Suprapubic skin (tissue), 4 donors: ENCODE measurements at regions not wholly inside any gene's neighbourhood (a gene's known extent, or its start where the extent isn't known, plus 50 kb on each side); places are given as distances from the start of the nearest gene placed in this dataset.
A peak's percentile ranks its signal among the peaks of the same experiment; 100 is the strongest.

ENCODE experiments used
- DNase-seq, 2 donors: peaks; one replicate each; pipeline ENCODE4 v3.0.0-alpha.2; 2019; ENCODE audit warnings: low spot score in 2 of 2
- H3K27ac ChIP-seq: fragments of 200-600 bp; sonication (generic); one replicate; pipeline ENCODE4 v1.5.1; 2019
- H3K27me3 ChIP-seq: fragments of 200-600 bp; sonication (generic); one replicate; pipeline ENCODE4 v1.5.1; 2019
- H3K36me3 ChIP-seq: fragments of 200-600 bp; sonication (generic); one replicate; pipeline ENCODE4 v1.5.1; 2019
- H3K4me1 ChIP-seq: fragments of 200-600 bp; sonication (generic); one replicate; pipeline ENCODE4 v1.5.1; 2019
- H3K4me3 ChIP-seq: fragments of 200-600 bp; sonication (generic); one replicate; pipeline ENCODE4 v1.5.1; 2019; ENCODE audit warnings: mild to moderate bottlenecking
- H3K9me3 ChIP-seq: fragments of 200-600 bp; sonication (generic); one replicate; pipeline ENCODE4 v1.5.1; 2019
- CTCF ChIP-seq, 2 donors: fragments of 200-600 bp in 1 of 2; fragments of 450-650 bp in 1 of 2; sonication (generic) in 1 of 2; IDR thresholded peaks; one replicate each; pipeline ENCODE4 v1.5.1; 2016 to 2019; ENCODE audit warnings: antibody characterized with exemption in 2 of 2, mild to moderate bottlenecking in 1 of 2, moderate library complexity in 1 of 2
- EP300 ChIP-seq: sonication (generic); formaldehyde crosslinking; IDR thresholded peaks from one replicate; pipeline ENCODE4 v1.6.1; 2017; ENCODE audit warnings: antibody characterized with exemption
- POLR2A ChIP-seq, 2 donors: fragments of 450-650 bp; IDR thresholded peaks; one replicate each; pipeline ENCODE4 v1.6.1; 2017; ENCODE audit warnings: antibody characterized with exemption in 2 of 2, mild to moderate bottlenecking in 2 of 2, moderate library complexity in 2 of 2
- POLR2AphosphoS5 ChIP-seq, 3 donors: sonication (generic); formaldehyde crosslinking; IDR thresholded peaks; one replicate each; pipeline ENCODE4 v1.6.1; 2017; ENCODE audit warnings: antibody characterized with exemption in 3 of 3
- WGBS: methylation state at CpG from one replicate; pipeline ENCODE4 v1.1.5; 2018; 5-methylcytosine and 5-hydroxymethylcytosine counted together

- Histone ChIP-seq H3K9me3 (no peaks in the 10 kb centered on the region), H3K27me3 (peaks cover 100% of the 10 kb centered on the region), H3K36me3 (no peaks in the 10 kb centered on the region), H3K4me1 (peaks cover 38% of the 10 kb centered on the region), H3K4me3 (no peak overlapping the region), H3K27ac (no peak overlapping the region)
- no peak for DNase-seq
- TF ChIP-seq POLR2AphosphoS5 (IDR thresholded peaks at IDR 0.05) = no peak
- TF ChIP-seq POLR2A (IDR thresholded peaks at IDR 0.05) = no peak
- no peak for TF ChIP-seq CTCF (IDR thresholded peaks at IDR 0.05)
- TF ChIP-seq EP300 = no peak
- 25% methylated on average over 9 of the region's 9 CpGs for WGBS
These were observed 83.2 kb downstream of the NR2F2 start for GRCh38 chr15:96413657-96414056.

- Histone ChIP-seq H3K27me3 (peaks cover 100% of the 10 kb centered on the region), H3K27ac (no peak overlapping the region), H3K36me3 (no peaks in the 10 kb centered on the region), H3K4me1 (peaks cover 26% of the 10 kb centered on the region), H3K9me3 (no peaks in the 10 kb centered on the region), H3K4me3 (no peak overlapping the region)
- no peak for DNase-seq
- TF ChIP-seq EP300 (no peak), POLR2AphosphoS5 (IDR thresholded peaks at IDR 0.05) (no peak), CTCF (IDR thresholded peaks at IDR 0.05) (no peak), POLR2A (IDR thresholded peaks at IDR 0.05) (no peak)
- WGBS = 47% methylated on average over 8 of the region's 8 CpGs
These were observed 84.4 kb downstream of the NR2F2 start for GRCh38 chr15:96414875-96415274.

- H3K4me3 ChIP-seq = peak overlapping the region; percentile 45
- H3K4me1 ChIP-seq = peaks cover 20% of the 10 kb centered on the region
- no peaks in the 10 kb centered on the region for H3K9me3 ChIP-seq
- no peak overlapping the region for H3K27ac ChIP-seq
- peaks cover 100% of the 10 kb centered on the region for H3K27me3 ChIP-seq
- DNase-seq = no peak
- WGBS = 14% methylated on average over 19 of the region's 21 CpGs
- no peaks in the 10 kb centered on the region for H3K36me3 ChIP-seq
- TF ChIP-seq POLR2A (IDR thresholded peaks at IDR 0.05) (no peak), EP300 (no peak), POLR2AphosphoS5 (IDR thresholded peaks at IDR 0.05) (no peak), CTCF (IDR thresholded peaks at IDR 0.05) (no peak)
These were observed 85.2 kb downstream of the NR2F2 start for GRCh38 chr15:96415513-96416217.

- Histone ChIP-seq H3K27ac (no peak overlapping the region), H3K4me3 (peak overlapping the region; percentile 45), H3K36me3 (no peaks in the 10 kb centered on the region), H3K9me3 (no peaks in the 10 kb centered on the region), H3K27me3 (peaks cover 100% of the 10 kb centered on the region), H3K4me1 (peaks cover 20% of the 10 kb centered on the region)
- WGBS = 8% methylated on average over 31 of the region's 58 CpGs
- TF ChIP-seq POLR2A (IDR thresholded peaks at IDR 0.05) (no peak), CTCF (IDR thresholded peaks at IDR 0.05) (no peak), EP300 (no peak), POLR2AphosphoS5 (IDR thresholded peaks at IDR 0.05) (no peak)
- no peak for DNase-seq
These were observed 85.9 kb downstream of the NR2F2 start for GRCh38 chr15:96416218-96416933.
